RWPE2 (cell line): ENCODE measurements at regions not wholly inside any gene's neighbourhood (a gene's known extent, or its start where the extent isn't known, plus 50 kb on each side); places are given as distances from the start of the nearest gene placed in this dataset.

Source experiments
- ATAC-seq: fragments of 200-7000 bp; cut with Tn5 transposase; 3 replicates; pipeline ENCODE4 v1.9.1; 2021; ENCODE audit warnings: low read depth
- DNase-seq: peaks from one replicate; pipeline ENCODE4 v3.0.0-alpha.2; 2020; ENCODE audit warnings: low spot score
- H3K27ac ChIP-seq: fragments of 450-650 bp; 2 replicates; pipeline ENCODE4 v1.5.1; 2017; ENCODE audit warnings: mild to moderate bottlenecking; ENCODE audit not compliant: poor library complexity, severe bottlenecking
- H3K27me3 ChIP-seq: fragments of 250-450 bp; sonication (Bioruptor Pico); 2 replicates; pipeline ENCODE4 v1.5.1; 2021; ENCODE audit warnings: mild to moderate bottlenecking, moderate library complexity; ENCODE audit not compliant: insufficient read depth, poor library complexity, severe bottlenecking
- H3K36me3 ChIP-seq: fragments of 250-450 bp; sonication (Bioruptor Pico); 2 replicates; pipeline ENCODE4 v1.5.1; 2020; ENCODE audit warnings: low read depth, mild to moderate bottlenecking, moderate library complexity
- H3K4me1 ChIP-seq: fragments of 250-450 bp; sonication (Bioruptor Pico); 2 replicates; pipeline ENCODE4 v1.5.1; 2021; ENCODE audit warnings: mild to moderate bottlenecking, moderate library complexity; ENCODE audit not compliant: insufficient read depth, poor library complexity, severe bottlenecking
- H3K4me3 ChIP-seq: fragments of 250-450 bp; sonication (Bioruptor Pico); 2 replicates; pipeline ENCODE4 v1.5.1; 2021; ENCODE audit warnings: mild to moderate bottlenecking, moderate library complexity; ENCODE audit not compliant: severe bottlenecking
- H3K9me3 ChIP-seq: fragments of 250-450 bp; sonication (Bioruptor Pico); 2 replicates; pipeline ENCODE4 v1.5.1; 2021; ENCODE audit warnings: mild to moderate bottlenecking, moderate library complexity; ENCODE audit not compliant: severe bottlenecking
- TF ChIP-seq, protein P1 (sequence below): fragments of 450-650 bp; IDR thresholded peaks from one replicate; pipeline ENCODE4 v1.5.1; 2017; ENCODE audit warnings: mild to moderate bottlenecking, moderate library complexity; ENCODE audit not compliant: poor library complexity, severe bottlenecking

GRCh38 chr5:98360548-98360947 lies 412.9 kb upstream of the RGMB start:
- ATAC-seq, result no peak
- Histone ChIP-seq H3K4me3 (no peak overlapping the region), H3K4me1 (no peaks in the 10 kb centered on the region), H3K27me3 (no peaks in the 10 kb centered on the region), H3K27ac (no peak overlapping the region), H3K36me3 (no peaks in the 10 kb centered on the region), H3K9me3 (peaks cover 6% of the 10 kb centered on the region)
- peak; percentile 31 for DNase-seq
- TF ChIP-seq, protein P1, sequence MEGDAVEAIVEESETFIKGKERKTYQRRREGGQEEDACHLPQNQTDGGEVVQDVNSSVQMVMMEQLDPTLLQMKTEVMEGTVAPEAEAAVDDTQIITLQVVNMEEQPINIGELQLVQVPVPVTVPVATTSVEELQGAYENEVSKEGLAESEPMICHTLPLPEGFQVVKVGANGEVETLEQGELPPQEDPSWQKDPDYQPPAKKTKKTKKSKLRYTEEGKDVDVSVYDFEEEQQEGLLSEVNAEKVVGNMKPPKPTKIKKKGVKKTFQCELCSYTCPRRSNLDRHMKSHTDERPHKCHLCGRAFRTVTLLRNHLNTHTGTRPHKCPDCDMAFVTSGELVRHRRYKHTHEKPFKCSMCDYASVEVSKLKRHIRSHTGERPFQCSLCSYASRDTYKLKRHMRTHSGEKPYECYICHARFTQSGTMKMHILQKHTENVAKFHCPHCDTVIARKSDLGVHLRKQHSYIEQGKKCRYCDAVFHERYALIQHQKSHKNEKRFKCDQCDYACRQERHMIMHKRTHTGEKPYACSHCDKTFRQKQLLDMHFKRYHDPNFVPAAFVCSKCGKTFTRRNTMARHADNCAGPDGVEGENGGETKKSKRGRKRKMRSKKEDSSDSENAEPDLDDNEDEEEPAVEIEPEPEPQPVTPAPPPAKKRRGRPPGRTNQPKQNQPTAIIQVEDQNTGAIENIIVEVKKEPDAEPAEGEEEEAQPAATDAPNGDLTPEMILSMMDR, result no peak

DNA sequence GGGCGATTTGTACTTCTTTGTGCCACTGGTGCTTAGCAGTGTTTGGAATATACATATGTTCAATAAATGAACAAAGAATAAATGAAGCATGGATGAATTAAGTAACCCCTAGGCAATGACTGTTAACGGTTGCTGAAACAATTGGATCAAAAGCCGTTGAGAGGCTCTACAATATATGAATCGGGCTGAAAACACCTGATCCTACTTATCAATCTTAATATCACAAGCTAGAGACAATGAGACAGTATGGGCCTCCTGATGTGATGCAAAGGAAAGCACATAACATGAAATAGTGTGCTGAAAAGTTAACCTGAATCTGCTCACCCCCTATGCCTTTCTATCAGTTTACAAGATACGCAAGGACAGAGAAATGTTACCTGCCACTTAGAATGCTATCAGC lies 410.3 kb upstream of the RGMB start:
- TF ChIP-seq, protein P1, result no peak
- Histone ChIP-seq H3K4me1 (no peaks in the 10 kb centered on the region), H3K36me3 (no peaks in the 10 kb centered on the region), H3K9me3 (peaks cover 6% of the 10 kb centered on the region), H3K27ac (no peak overlapping the region), H3K27me3 (no peaks in the 10 kb centered on the region), H3K4me3 (no peak overlapping the region)
- ATAC-seq (no peak), DNase-seq (no peak)

GRCh38 chr5:98364549-98364948 lies 408.9 kb upstream of the RGMB start:
- TF ChIP-seq, protein P1, result no peak
- Histone ChIP-seq H3K27me3 (no peaks in the 10 kb centered on the region), H3K4me3 (no peak overlapping the region), H3K9me3 (peaks cover 2% of the 10 kb centered on the region), H3K27ac (no peak overlapping the region), H3K4me1 (no peaks in the 10 kb centered on the region), H3K36me3 (no peaks in the 10 kb centered on the region)
- ATAC-seq (no peak), DNase-seq (no peak)

DNA sequence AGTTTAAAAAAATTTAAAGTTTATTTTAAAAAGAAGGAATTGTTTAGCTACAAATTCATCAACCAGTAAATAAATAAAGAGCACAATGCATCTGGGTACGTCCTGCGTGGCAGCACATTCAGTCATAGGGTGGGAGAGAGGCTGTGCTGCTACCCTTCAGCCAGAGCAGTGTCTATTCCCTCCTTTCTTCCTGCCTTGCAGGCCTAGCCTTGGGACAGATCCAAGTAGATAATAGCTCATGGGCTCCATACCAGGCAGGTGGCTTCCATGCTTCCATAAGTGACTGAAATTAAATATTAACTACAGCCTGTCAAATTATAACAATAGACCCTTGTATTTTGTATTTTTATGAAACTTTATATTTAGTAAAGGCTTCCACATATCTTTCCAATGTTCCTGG lies 408.3 kb upstream of the RGMB start:
- DNase-seq (no peak), ATAC-seq (no peak)
- H3K4me1 ChIP-seq, result no peaks in the 10 kb centered on the region
- no peak overlapping the region for H3K27ac ChIP-seq
- TF ChIP-seq, protein P1, result no peak
- H3K4me3 ChIP-seq, result no peak overlapping the region
- no peaks in the 10 kb centered on the region for H3K9me3 ChIP-seq
- no peaks in the 10 kb centered on the region for H3K36me3 ChIP-seq
- H3K27me3 ChIP-seq, result no peaks in the 10 kb centered on the region

- H3K27me3 ChIP-seq, result no peaks in the 10 kb centered on the region
- no peaks in the 10 kb centered on the region for H3K4me1 ChIP-seq
- no peak for DNase-seq
- H3K27ac ChIP-seq, result no peak overlapping the region
- no peak for ATAC-seq
- TF ChIP-seq, protein P1, result no peak
- H3K9me3 ChIP-seq, result no peaks in the 10 kb centered on the region
- no peaks in the 10 kb centered on the region for H3K36me3 ChIP-seq
- no peak overlapping the region for H3K4me3 ChIP-seq
These were observed 405.3 kb upstream of the RGMB start for GRCh38 chr5:98368141-98368540.
